ENCODE measurements at regions not wholly inside any gene's neighbourhood (a gene's known extent, or its start where the extent isn't known, plus 50 kb on each side); places are given as distances from the start of the nearest gene placed in this dataset.

DNA sequence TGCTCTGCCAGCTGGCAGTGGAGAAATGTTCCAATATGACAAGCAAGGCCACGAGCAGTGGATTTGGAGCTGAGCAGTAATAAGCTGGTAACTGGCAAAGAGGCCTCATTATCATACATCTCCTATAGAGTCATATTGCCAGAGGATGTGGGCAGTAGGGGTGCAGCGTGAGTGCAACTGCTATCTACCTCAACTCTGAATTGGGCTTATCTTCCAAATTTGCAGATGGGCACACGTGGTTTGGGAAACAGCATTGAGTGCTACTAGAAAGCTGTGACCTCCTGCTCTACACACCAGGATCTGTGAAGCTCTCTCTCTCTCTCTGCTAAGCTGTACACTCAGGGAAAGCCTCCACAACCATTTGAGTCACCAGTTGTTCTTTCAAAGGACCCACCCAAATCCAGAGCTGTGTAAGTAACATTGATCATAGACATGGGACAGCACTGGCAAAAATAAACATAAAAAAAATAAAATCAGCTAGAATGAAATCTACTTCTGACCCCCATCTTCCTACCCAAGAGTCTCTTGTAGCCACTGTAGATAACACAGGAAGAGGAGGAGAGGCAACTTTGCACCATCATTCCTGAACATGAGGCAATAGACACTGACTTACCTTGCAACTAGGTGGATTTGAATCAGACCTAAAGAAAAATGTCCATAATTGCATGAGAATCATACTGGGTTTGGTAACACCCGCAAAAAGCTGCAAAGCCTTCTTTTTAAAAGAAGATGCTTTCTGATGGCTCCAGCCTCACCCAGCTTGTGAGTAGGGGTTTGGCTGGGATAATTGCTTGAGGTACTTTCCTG is 82.9 kb upstream of the THBS1 start (continued):
- TF ChIP-seq, protein P1, sequence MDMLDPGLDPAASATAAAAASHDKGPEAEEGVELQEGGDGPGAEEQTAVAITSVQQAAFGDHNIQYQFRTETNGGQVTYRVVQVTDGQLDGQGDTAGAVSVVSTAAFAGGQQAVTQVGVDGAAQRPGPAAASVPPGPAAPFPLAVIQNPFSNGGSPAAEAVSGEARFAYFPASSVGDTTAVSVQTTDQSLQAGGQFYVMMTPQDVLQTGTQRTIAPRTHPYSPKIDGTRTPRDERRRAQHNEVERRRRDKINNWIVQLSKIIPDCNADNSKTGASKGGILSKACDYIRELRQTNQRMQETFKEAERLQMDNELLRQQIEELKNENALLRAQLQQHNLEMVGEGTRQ (IDR thresholded peaks at IDR 0.05; ENCODE audit: low read length): no peak
- TF ChIP-seq, protein P2, sequence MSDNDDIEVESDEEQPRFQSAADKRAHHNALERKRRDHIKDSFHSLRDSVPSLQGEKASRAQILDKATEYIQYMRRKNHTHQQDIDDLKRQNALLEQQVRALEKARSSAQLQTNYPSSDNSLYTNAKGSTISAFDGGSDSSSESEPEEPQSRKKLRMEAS (IDR thresholded peaks at IDR 0.05): no peak
- TF ChIP-seq NANOG (IDR thresholded peaks at IDR 0.05; ENCODE audit: insufficient read depth, low read depth, low read length, poor library complexity, severe bottlenecking) (no peak), SP4 (IDR thresholded peaks at IDR 0.05; ENCODE audit: low read length) (no peak), POU5F1 (IDR thresholded peaks at IDR 0.05; ENCODE audit: low read depth, low read length) (no peak)
